ENCODE measurements at regions not wholly inside any gene's neighbourhood (a gene's known extent, or its start where the extent isn't known, plus 50 kb on each side); places are given as distances from the start of the nearest gene placed in this dataset.

DNA sequence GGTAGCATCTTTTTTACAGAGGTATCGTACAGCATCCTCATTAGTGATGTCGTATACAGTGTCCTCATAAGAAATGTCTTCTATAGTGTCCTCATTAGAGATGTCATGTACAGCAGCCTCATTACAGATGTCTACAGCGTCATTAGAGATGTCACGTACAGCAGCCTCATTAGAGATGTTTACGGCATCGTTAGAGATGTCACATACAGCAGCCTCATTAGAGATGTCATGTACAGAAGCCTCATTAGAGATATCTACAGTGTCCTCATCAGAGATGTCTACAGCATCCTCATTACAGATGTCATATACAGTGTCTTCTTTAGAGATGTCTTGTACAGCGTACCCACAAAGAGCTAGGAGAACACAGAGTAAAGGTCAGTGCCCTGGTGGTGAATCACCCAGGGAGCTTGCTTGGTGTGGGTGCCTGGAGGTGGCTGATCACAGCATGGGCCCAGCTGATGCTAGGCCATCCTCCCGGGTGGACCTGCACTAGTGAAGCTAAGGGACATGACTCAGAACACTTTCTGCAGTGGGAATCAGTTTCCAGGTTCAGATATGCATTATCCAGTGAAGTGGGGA lies 109.2 kb downstream of the IGLL1 start:
- no peak overlapping the region for H3K27ac ChIP-seq
- ATAC-seq: no peak
- H3K9me3 ChIP-seq: no peaks in the 10 kb centered on the region
- no peaks in the 10 kb centered on the region for H3K4me1 ChIP-seq
- WGBS (ENCODE audit: missing lambda C conversion rate): 79% methylated on average over 8 of the region's 8 CpGs
- CTCF ChIA-PET: no interaction called here
- FAIRE-seq: no peak
- H3K4me3 ChIP-seq: no peak overlapping the region
- POLR2A ChIA-PET: no interaction called here
- no peak for DNase-seq (ENCODE audit: low read depth in 1 of 2, low spot score in 1 of 2)
- H3K4me2 ChIP-seq: no peak overlapping the region
- TF ChIP-seq, protein P1, sequence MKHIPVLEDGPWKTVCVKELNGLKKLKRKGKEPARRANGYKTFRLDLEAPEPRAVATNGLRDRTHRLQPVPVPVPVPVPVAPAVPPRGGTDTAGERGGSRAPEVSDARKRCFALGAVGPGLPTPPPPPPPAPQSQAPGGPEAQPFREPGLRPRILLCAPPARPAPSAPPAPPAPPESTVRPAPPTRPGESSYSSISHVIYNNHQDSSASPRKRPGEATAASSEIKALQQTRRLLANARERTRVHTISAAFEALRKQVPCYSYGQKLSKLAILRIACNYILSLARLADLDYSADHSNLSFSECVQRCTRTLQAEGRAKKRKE (CRISPR knock-in tag; IDR thresholded peaks at IDR 0.05; ENCODE audit: low read depth): no peak
- TF ChIP-seq RCOR1 (IDR thresholded peaks at IDR 0.05; ENCODE audit: low read depth, low read length) (no peak), NPAS2 (CRISPR knock-in tag; IDR thresholded peaks at IDR 0.05; ENCODE audit: borderline replicate concordance) (no peak), ESRRA (IDR thresholded peaks at IDR 0.05; ENCODE audit: borderline replicate concordance, low read length) (no peak), ZSCAN20 (CRISPR knock-in tag; IDR thresholded peaks at IDR 0.05) (no peak), PHF8 (IDR thresholded peaks at IDR 0.05; ENCODE audit: borderline replicate concordance, low read depth) (no peak), HEYL (CRISPR knock-in tag; IDR thresholded peaks at IDR 0.05) (no peak), HOXA7 (CRISPR knock-in tag; IDR thresholded peaks at IDR 0.05) (no peak), ZNF302 (CRISPR knock-in tag; IDR thresholded peaks at IDR 0.05) (no peak)
- TF ChIP-seq, protein P2, sequence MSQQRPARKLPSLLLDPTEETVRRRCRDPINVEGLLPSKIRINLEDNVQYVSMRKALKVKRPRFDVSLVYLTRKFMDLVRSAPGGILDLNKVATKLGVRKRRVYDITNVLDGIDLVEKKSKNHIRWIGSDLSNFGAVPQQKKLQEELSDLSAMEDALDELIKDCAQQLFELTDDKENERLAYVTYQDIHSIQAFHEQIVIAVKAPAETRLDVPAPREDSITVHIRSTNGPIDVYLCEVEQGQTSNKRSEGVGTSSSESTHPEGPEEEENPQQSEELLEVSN (IDR thresholded peaks at IDR 0.05; ENCODE audit: borderline replicate concordance, low read depth): no peak

DNA sequence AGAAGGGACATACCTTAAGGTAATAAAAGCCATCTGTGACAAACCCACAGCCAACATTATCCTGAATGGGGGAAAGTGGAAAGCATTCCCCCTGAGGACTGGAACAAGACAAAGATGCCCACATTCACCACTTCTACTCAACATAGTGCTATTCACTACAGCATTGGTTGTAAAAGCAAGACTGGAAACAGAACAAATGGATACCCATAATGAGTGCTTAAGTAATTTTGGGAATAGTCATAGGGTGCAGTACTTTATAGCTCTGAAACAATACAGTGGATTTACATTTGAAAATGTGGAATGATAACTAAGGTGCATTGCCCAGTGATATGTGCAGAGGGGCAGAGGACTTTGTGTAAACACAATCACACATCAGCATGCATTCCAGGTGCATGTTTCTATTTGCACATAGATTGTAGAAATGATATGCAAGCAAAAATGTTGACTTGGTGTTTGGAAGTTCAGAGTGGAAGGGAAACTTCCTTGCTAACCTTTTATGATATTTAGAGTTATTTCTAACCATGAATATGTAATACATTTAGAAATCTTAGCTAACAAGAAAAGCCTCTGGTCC lies 112.3 kb downstream of the IGLL1 start:
- no peak for FAIRE-seq
- H3K4me1 ChIP-seq: no peaks in the 10 kb centered on the region
- no peak overlapping the region for H3K4me3 ChIP-seq
- no peak for DNase-seq (ENCODE audit: low read depth in 1 of 2, low spot score in 1 of 2)
- CTCF ChIA-PET: no interaction called here
- H3K9me3 ChIP-seq: no peaks in the 10 kb centered on the region
- H3K4me2 ChIP-seq: no peak overlapping the region
- ATAC-seq: no peak
- POLR2A ChIA-PET: no interaction called here
- no peak overlapping the region for H3K27ac ChIP-seq
- no peak for TF ChIP-seq HEYL (CRISPR knock-in tag; IDR thresholded peaks at IDR 0.05)
- no peak for TF ChIP-seq FOXS1 (CRISPR knock-in tag; IDR thresholded peaks at IDR 0.05)
- no peak for TF ChIP-seq ZNF302 (CRISPR knock-in tag; IDR thresholded peaks at IDR 0.05)
- no peak for TF ChIP-seq RNF2 (IDR thresholded peaks at IDR 0.05; ENCODE audit: borderline replicate concordance, low read depth)
- TF ChIP-seq CHD2 (IDR thresholded peaks at IDR 0.05; ENCODE audit: low read length, partially characterized antibody): no peak
- TF ChIP-seq, protein P3, sequence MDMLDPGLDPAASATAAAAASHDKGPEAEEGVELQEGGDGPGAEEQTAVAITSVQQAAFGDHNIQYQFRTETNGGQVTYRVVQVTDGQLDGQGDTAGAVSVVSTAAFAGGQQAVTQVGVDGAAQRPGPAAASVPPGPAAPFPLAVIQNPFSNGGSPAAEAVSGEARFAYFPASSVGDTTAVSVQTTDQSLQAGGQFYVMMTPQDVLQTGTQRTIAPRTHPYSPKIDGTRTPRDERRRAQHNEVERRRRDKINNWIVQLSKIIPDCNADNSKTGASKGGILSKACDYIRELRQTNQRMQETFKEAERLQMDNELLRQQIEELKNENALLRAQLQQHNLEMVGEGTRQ (IDR thresholded peaks at IDR 0.05): no peak
- TF ChIP-seq, protein P4, sequence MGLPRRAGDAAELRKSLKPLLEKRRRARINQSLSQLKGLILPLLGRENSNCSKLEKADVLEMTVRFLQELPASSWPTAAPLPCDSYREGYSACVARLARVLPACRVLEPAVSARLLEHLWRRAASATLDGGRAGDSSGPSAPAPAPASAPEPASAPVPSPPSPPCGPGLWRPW (IDR thresholded peaks at IDR 0.05): no peak
- TF ChIP-seq CEBPB (IDR thresholded peaks at IDR 0.05): no peak
- TF ChIP-seq, protein P5, sequence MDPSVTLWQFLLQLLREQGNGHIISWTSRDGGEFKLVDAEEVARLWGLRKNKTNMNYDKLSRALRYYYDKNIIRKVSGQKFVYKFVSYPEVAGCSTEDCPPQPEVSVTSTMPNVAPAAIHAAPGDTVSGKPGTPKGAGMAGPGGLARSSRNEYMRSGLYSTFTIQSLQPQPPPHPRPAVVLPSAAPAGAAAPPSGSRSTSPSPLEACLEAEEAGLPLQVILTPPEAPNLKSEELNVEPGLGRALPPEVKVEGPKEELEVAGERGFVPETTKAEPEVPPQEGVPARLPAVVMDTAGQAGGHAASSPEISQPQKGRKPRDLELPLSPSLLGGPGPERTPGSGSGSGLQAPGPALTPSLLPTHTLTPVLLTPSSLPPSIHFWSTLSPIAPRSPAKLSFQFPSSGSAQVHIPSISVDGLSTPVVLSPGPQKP (IDR thresholded peaks at IDR 0.05; ENCODE audit: low read depth, low read length): no peak
- no peak for TF ChIP-seq RAD21 (conservative IDR thresholded peaks at IDR 0.05 in 1 of 2, IDR thresholded peaks at IDR 0.05 in 1 of 2)
- TF ChIP-seq, protein P6, sequence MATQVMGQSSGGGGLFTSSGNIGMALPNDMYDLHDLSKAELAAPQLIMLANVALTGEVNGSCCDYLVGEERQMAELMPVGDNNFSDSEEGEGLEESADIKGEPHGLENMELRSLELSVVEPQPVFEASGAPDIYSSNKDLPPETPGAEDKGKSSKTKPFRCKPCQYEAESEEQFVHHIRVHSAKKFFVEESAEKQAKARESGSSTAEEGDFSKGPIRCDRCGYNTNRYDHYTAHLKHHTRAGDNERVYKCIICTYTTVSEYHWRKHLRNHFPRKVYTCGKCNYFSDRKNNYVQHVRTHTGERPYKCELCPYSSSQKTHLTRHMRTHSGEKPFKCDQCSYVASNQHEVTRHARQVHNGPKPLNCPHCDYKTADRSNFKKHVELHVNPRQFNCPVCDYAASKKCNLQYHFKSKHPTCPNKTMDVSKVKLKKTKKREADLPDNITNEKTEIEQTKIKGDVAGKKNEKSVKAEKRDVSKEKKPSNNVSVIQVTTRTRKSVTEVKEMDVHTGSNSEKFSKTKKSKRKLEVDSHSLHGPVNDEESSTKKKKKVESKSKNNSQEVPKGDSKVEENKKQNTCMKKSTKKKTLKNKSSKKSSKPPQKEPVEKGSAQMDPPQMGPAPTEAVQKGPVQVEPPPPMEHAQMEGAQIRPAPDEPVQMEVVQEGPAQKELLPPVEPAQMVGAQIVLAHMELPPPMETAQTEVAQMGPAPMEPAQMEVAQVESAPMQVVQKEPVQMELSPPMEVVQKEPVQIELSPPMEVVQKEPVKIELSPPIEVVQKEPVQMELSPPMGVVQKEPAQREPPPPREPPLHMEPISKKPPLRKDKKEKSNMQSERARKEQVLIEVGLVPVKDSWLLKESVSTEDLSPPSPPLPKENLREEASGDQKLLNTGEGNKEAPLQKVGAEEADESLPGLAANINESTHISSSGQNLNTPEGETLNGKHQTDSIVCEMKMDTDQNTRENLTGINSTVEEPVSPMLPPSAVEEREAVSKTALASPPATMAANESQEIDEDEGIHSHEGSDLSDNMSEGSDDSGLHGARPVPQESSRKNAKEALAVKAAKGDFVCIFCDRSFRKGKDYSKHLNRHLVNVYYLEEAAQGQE (IDR thresholded peaks at IDR 0.05): no peak
- no peak for TF ChIP-seq ZSCAN20 (CRISPR knock-in tag; IDR thresholded peaks at IDR 0.05)
- no peak for TF ChIP-seq FOSL2 (IDR thresholded peaks at IDR 0.05)
- TF ChIP-seq FOSL2 (CRISPR knock-in tag; IDR thresholded peaks at IDR 0.05): no peak
- TF ChIP-seq, protein P7, sequence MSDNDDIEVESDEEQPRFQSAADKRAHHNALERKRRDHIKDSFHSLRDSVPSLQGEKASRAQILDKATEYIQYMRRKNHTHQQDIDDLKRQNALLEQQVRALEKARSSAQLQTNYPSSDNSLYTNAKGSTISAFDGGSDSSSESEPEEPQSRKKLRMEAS (IDR thresholded peaks at IDR 0.05): no peak
- TF ChIP-seq, protein P8, sequence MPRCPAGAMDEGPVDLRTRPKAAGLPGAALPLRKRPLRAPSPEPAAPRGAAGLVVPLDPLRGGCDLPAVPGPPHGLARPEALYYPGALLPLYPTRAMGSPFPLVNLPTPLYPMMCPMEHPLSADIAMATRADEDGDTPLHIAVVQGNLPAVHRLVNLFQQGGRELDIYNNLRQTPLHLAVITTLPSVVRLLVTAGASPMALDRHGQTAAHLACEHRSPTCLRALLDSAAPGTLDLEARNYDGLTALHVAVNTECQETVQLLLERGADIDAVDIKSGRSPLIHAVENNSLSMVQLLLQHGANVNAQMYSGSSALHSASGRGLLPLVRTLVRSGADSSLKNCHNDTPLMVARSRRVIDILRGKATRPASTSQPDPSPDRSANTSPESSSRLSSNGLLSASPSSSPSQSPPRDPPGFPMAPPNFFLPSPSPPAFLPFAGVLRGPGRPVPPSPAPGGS (IDR thresholded peaks at IDR 0.05): no peak
- TF ChIP-seq KDM1A (IDR thresholded peaks at IDR 0.05; ENCODE audit: low read depth): no peak
- TF ChIP-seq CBX2 (IDR thresholded peaks at IDR 0.05; ENCODE audit: borderline replicate concordance, low read depth): no peak
- TF ChIP-seq NFE2L2 (conservative IDR thresholded peaks at IDR 0.05; ENCODE audit: low read length): no peak
- TF ChIP-seq RFX5 (IDR thresholded peaks at IDR 0.05): no peak

Data from A549 (cell line).